Upper lobe of left lung (tissue), 4 donors: ENCODE measurements at regions not wholly inside any gene's neighbourhood (a gene's known extent, or its start where the extent isn't known, plus 50 kb on each side); places are given as distances from the start of the nearest gene placed in this dataset.

Experiments
- CTCF ChIP-seq, 6 experiments: fragments of 450-650 bp in 4 of 6; fragments of 200-600 bp in 2 of 6; sonication (generic) in 2 of 6; IDR thresholded peaks; one replicate each; pipeline ENCODE4 v1.5.1; 2016 to 2019; ENCODE audit warnings: antibody characterized with exemption in 6 of 6
- EP300 ChIP-seq, 4 donors: sonication (generic); formaldehyde crosslinking; IDR thresholded peaks; one replicate each; pipeline ENCODE4 v1.5.1; 2017; ENCODE audit warnings: antibody characterized with exemption in 4 of 4, control low read depth in 2 of 4
- POLR2A ChIP-seq, 4 donors: fragments of 450-650 bp; IDR thresholded peaks; one replicate each; pipeline ENCODE4 v1.5.1; 2016 to 2017; ENCODE audit warnings: antibody characterized with exemption in 4 of 4, mild to moderate bottlenecking in 2 of 4

DNA sequence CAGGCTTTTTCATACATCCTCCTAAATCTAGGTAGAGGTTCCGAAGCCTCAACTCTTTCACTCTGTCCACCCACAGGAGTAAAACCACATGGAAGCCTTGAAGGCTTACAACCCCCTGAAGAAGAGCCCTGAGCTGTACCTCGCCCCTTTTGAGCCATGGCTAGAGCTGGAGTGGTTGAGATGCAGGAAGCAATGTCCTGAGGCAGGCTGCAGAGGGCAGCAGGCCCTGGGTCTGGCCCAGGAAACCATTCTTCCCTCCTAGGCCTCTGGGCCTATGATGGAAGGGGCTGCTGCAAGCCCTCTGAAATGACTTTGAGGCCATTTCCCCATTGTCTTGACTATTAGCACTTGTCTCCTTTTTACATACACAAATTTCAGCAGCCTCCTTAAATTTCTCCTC lies 1503.0 kb downstream of the KCNT2 start:
- TF ChIP-seq EP300 (IDR thresholded peaks at IDR 0.05) = no peak
- no peak for TF ChIP-seq CTCF (IDR thresholded peaks at IDR 0.05)
- no peak for TF ChIP-seq POLR2A (IDR thresholded peaks at IDR 0.05)
